ENCODE measurements at regions not wholly inside any gene's neighbourhood (a gene's known extent, or its start where the extent isn't known, plus 50 kb on each side); places are given as distances from the start of the nearest gene placed in this dataset.

DNA sequence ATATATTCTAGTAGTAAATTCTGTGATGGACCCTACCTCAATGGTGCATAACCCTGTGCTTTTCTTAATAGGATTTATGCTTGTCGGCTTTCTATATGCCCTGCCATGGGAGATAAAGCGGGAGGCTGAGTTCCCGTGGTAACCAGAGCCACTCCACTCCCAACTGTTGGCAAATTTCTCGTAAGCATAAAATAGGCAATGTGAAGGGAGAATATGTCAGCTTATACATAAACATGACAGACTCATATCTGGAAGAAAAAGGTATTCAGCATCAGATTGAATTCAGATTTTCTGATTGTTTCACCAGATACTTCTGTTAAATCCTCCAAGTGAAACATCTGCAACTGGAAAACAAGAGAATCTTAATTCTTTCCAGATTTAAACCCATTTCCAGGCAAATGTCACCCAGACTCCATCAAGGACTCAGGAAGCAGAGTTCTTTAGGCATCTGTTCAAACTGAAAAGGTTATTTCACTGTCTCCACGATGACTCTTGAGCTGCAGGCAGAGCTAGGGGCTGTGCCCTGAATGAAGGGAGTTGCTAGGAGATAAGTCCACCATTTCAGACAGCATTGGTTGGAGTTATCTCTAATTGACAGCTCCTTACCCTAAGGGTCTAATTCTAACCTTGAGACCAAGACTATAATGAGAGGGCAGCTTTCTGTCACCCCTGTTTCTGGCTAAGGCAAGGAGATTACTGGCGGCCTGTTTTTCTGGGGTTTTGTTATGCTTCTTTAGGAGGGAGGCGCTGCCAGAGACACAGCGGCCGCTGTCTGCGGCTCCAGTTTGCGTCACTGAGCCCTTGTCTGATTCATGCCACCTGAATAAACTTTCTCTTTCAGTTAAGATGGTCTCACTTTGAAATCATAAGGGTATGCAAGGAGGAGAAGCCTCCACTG lies 381.3 kb downstream of the SOX11 start:
- no peaks in the 10 kb centered on the region for H4K20me1 ChIP-seq (ENCODE audit: control insufficient read depth, extremely low read depth, insufficient read depth, low read length)
- FAIRE-seq (no peak), DNase-seq (ENCODE audit: low read depth, low spot score) (no peak)
- no peak overlapping the region for H3K4me2 ChIP-seq (ENCODE audit: control insufficient read depth, extremely low read depth, insufficient read depth, low read depth, low read length)
- H3K27ac ChIP-seq (ENCODE audit: control insufficient read depth, insufficient read depth, low read length) = no peak overlapping the region
- H3K4me1 ChIP-seq (ENCODE audit: control insufficient read depth, extremely low read depth, insufficient read depth, low read length) = no peaks in the 10 kb centered on the region
- dilution Hi-C loops (cut with MboI; ENCODE audit: extremely low pct_ligation_motif_present, low sequenced_read_pairs) = no loop called here
- H3K4me3 ChIP-seq (ENCODE audit: control insufficient read depth in 2 of 3, extremely low read depth in 1 of 3, insufficient read depth in 2 of 3, low read depth in 1 of 3, low read length in 3 of 3) = no peak overlapping the region
- H3K27me3 ChIP-seq (ENCODE audit: control insufficient read depth, extremely low read depth, insufficient read depth, low read length) = no peaks in the 10 kb centered on the region
- H3K36me3 ChIP-seq (ENCODE audit: control insufficient read depth in 2 of 2, extremely low read depth in 1 of 2, insufficient read depth in 2 of 2, low read length in 2 of 2) = no peaks in the 10 kb centered on the region
- TF ChIP-seq CTCF (optimal IDR thresholded peaks at IDR 0.05 in 1 of 3, IDR thresholded peaks at IDR 0.05 in 1 of 3, conservative IDR thresholded peaks at IDR 0.05 in 1 of 3; ENCODE audit: extremely low read depth in 1 of 3, insufficient read depth in 2 of 3, low read length in 3 of 3) = no peak
- no peak for TF ChIP-seq EZH2 (IDR thresholded peaks at IDR 0.05; ENCODE audit: low read length)
- H3K79me2 ChIP-seq (ENCODE audit: control insufficient read depth, insufficient read depth, low read length) = no peaks in the 10 kb centered on the region
- peaks cover 1% of the 10 kb centered on the region for H3K9me3 ChIP-seq (ENCODE audit: control insufficient read depth, low read depth, low read length)
- no peaks in the 10 kb centered on the region for H3K9me1 ChIP-seq (ENCODE audit: control insufficient read depth, extremely low read depth, insufficient read depth, low read length)
- H3K9ac ChIP-seq (ENCODE audit: control insufficient read depth, extremely low read depth, insufficient read depth, low read length) = no peak overlapping the region
- H2AFZ ChIP-seq (ENCODE audit: control insufficient read depth, low read length) = no peak overlapping the region

- Histone ChIP-seq H3K9ac (ENCODE audit: control insufficient read depth, extremely low read depth, insufficient read depth, low read length) (no peak overlapping the region), H3K79me2 (ENCODE audit: control insufficient read depth, insufficient read depth, low read length) (no peaks in the 10 kb centered on the region), H3K9me1 (ENCODE audit: control insufficient read depth, extremely low read depth, insufficient read depth, low read length) (no peaks in the 10 kb centered on the region), H3K36me3 (ENCODE audit: control insufficient read depth in 2 of 2, extremely low read depth in 1 of 2, insufficient read depth in 2 of 2, low read length in 2 of 2) (no peaks in the 10 kb centered on the region), H3K27ac (ENCODE audit: control insufficient read depth, insufficient read depth, low read length) (no peak overlapping the region), H4K20me1 (ENCODE audit: control insufficient read depth, extremely low read depth, insufficient read depth, low read length) (no peaks in the 10 kb centered on the region), H3K4me3 (ENCODE audit: control insufficient read depth in 2 of 3, extremely low read depth in 1 of 3, insufficient read depth in 2 of 3, low read depth in 1 of 3, low read length in 3 of 3) (no peak overlapping the region), H3K4me1 (ENCODE audit: control insufficient read depth, extremely low read depth, insufficient read depth, low read length) (no peaks in the 10 kb centered on the region), H3K9me3 (ENCODE audit: control insufficient read depth, low read depth, low read length) (no peaks in the 10 kb centered on the region), H2AFZ (ENCODE audit: control insufficient read depth, low read length) (no peak overlapping the region), H3K4me2 (ENCODE audit: control insufficient read depth, extremely low read depth, insufficient read depth, low read depth, low read length) (no peak overlapping the region), H3K27me3 (ENCODE audit: control insufficient read depth, extremely low read depth, insufficient read depth, low read length) (no peaks in the 10 kb centered on the region)
- TF ChIP-seq CTCF (optimal IDR thresholded peaks at IDR 0.05 in 1 of 3, IDR thresholded peaks at IDR 0.05 in 1 of 3, conservative IDR thresholded peaks at IDR 0.05 in 1 of 3; ENCODE audit: extremely low read depth in 1 of 3, insufficient read depth in 2 of 3, low read length in 3 of 3) (no peak), EZH2 (IDR thresholded peaks at IDR 0.05; ENCODE audit: low read length) (no peak)
- FAIRE-seq (no peak), DNase-seq (ENCODE audit: low read depth, low spot score) (no peak)
- dilution Hi-C loops (cut with MboI; ENCODE audit: extremely low pct_ligation_motif_present, low sequenced_read_pairs) = no loop called here
These were observed 382.0 kb downstream of the SOX11 start for GRCh38 chr2:6074089-6074643.
